GM19438 (cell line): ENCODE measurements at regions not wholly inside any gene's neighbourhood (a gene's known extent, or its start where the extent isn't known, plus 50 kb on each side); places are given as distances from the start of the nearest gene placed in this dataset.
"Not testable (repeated sequence)": the region's sequence is repeated elsewhere in the genome, so short reads cannot be mapped to it uniquely, and the experiment has no call there.

ENCODE experiments used
- ATAC-seq: cut with Tn5 transposase; IDR thresholded peaks from one replicate; pipeline ENCODE4 v1.9.1; 2021; ENCODE audit warnings: low read depth; ENCODE audit not compliant: unreplicated experiment

DNA sequence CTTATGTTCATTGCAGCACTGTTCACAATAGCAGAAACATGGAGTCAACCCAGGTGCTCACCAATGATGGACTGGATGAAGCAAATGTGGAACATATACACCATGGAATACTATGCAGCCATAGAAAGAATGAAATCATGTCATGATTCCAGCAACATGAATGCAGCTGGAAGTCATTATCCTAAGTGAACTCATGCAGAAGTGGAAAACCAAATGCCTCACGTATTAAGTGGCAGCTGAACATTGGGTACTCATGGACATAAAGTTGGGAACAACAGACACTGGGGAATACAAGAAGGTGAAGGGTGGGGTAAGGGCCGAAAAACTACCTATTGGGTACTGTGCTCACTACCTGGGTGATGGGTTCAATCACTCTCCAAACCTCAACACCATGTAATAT is 915.9 kb downstream of the UQCRFS1 start:
- no peak for ATAC-seq

DNA sequence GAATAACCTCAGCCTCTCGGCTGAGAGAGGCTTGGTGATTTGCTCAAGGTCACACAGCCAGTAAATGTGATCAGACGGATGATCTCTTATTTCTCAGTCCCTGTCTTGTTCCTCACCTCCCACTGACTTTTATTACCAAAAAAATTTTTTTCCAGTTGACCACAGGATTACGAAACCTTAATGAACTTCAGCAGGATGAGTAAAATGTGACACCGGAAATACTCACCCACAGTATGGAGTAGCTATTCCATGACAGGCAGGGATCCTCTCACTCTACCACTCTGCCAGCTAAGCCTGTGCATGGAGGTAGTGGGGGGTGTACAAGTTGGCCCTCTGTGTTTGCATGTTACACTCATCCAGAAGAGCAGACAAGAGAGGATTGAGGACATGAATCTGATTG is 916.4 kb downstream of the UQCRFS1 start:
- ATAC-seq, result no peak

DNA sequence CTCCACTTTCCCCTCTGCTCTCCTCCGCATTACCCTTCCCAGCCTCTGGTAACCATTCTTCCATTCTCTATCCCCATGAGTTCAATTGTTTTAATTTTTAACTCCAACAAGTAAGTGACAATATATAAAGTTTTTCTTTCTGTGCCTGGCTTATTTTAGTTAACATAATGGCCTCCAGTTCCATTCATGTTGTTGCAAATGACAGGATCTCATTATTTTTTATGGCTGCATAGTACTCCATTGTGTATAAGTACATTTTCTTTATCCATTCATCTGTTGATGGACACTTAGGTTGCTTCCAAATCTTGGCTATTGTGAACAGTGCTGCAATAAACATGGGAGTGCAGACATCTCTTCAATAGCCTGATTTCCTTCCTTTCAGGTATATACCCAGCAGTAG is 918.0 kb downstream of the UQCRFS1 start:
- ATAC-seq, result not testable (repeated sequence)

DNA sequence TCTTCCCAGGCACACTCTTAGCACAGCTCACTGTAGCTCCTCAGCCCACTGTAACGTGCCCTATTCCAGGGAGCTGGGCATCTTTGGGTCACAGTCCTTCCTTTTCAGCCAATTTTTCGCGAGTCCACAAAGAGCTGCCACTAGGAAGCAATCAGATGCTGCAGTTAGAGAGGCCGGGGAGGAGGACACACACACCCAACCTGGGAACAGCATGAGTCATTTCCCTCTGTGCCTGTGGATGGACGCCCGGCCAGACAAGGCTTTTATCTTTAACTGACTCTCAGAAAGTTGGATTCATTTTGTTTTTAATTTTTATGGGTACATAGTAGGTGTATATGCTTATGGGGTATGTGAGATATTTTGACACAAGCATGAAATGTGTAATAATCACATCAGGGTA is 918.6 kb downstream of the UQCRFS1 start:
- ATAC-seq, result no peak

DNA sequence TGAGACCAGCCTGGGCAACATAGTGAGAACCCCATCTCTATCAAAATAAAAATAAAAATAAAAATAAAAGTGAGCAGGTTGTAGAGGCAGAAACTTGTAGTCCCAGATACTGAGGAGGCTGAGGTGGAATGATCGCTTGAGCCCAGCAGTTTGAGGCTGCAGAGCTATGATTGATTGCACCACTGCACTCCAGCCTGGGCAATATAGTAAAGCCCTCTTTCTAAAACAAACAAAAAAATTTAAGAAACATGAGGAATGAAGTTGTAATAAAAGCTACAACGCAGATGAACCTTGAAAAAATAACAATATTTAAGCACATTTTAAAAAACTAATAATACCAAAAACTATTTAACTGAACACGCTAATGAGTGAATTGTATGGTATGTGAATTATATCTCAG is 919.3 kb downstream of the UQCRFS1 start:
- ATAC-seq, result no peak

DNA sequence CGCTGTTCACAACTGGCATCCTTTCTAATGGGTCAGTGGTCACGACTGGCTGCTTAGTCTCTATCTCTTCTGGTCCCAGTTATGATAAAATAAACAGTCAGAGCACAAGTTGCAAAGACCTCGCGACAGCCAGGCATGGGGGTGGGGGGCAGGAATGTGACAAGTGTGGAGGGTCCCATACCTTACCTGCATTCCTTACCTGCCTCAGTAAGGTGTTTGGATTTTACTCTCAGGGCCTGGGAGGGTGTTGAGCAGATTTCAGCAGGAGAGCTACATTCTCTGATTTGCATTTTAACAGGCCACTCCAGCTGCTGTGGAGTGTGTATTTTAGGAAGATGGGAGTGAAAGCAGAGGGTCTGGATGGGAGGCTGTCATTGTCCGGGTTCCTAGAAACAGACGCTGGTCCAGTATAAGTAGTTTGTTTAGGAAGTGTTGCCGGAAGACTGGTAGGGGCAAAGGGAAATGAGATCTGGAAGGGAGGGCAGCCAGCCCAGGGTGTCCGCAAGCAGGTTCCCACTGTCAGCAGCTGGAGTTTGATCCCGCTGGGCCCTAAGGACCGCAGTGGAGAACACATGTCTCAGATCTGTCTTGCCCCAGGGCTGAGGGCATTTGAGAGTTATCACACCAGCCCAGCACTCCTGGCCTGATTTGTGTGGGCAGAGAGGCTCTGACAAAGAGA is 920.0 kb downstream of the UQCRFS1 start:
- no peak for ATAC-seq

DNA sequence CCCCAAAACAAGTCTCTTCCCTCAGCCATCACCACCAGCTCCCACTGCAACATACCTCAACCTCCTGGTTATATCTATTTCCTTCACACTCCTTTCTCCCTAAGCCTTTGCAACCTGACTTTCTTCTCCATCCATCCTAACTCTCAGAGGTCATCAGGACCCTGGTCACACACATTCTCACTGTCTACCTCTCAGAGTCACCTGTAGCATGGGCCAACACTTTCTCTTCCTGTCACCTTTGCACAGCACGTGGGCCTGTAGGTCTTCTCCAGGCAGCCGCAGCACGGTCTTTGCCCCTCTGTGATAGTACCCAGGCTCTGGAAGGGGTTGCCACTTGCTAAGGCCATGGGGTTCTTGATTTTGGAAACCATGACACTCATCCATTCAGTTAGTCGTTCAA is 921.1 kb downstream of the UQCRFS1 start:
- no peak for ATAC-seq

DNA sequence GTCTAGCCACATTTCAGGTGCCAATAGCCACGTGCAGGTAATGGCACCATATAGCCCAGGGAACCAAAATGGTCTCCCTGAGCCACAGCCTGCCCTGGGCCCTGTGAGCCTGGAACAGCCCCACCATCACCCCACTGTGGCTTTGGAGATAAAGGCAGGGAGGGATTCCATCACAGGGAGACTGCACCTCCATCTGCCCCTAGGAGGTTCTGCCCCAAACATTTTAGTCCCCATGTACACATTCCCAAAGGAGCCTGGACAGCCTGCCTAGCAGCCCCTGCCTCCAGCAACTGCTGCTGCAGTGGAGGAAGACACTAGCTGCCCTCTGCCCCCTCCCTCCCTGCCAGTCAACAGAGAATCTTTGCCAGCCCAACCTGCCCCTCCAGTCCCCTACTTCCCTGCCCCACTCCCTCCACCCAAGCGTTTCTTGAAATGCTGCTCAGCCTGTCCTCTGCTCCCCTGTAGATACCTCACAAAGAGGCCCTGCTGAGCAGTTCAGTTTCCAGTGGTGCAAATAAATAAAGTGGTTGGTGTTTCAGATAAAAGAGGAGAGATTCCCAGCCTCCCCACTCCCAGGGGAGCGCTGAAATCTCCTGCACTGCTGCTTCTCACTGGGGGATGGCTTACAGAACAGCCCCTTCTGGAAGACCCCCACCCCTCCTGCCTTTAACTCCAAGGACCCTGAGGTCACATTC is 921.8 kb downstream of the UQCRFS1 start:
- no peak for ATAC-seq

DNA sequence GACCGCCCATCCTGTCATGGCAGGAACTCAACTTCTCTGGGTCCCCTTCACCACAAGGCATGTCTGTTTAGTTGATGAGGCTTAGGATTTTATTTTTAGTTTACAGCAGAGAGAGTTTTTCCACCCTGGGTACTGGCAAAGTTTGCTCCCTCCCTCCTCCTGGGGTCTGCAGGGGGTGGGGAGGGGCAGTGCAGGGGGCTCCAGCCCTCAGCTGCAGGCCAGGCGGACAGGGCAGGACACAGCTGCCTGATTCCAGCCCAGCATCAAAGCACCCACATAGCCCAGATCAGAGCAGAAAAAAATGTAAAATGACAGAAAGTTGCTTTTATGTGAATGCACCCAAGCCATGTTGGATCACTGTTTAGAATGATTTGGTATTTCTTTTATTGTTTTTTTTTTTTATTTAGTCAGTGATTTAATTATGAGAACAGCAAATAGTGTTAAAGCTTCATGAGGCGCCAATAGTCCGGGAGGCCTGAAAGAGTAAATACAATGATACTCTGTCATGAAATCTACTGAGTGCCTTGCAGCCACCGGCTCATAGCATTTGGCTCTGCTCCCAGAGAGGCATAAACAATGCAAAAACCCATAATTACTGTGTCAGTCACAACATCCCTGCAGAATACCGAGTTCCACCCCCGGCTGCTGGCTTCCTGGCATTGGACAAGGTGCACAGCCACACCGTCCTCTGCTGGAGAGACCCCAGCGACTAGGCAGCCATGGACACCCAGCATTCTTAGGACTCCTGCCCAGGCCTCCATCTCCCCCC is 923.5 kb downstream of the UQCRFS1 start:
- no peak for ATAC-seq

DNA sequence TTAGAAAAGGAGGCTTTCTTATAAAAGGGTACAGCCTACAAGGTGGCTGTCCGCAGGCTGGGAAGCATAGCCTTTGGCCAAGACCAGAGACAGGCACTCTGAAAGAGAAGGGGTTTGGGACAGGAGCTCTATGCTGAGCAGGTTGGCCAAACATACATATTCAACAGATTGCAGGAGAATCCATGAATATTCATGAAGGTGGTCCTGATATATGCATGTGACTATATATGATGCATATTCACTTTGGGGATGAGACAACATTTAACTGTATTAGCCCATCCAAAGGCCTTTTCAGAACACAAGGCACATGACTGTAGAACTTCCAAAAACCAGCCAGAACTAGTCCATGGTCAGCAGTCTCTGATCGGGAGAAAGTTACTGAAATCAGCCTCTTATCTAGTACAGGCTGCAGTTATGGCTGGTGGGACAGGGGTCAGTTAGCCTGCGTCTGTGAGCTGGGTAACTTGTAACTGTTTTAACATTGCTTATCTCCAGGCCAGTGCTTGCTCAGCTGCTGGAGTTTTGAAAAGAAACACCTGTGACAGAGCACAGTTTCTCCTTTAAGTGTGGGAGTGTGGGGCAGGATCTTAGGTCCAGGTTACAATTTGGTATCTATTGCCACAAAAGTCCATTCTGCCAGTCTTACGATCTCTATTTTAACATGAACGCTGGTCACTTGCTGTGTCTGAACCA is 924.2 kb downstream of the UQCRFS1 start:
- no peak for ATAC-seq

DNA sequence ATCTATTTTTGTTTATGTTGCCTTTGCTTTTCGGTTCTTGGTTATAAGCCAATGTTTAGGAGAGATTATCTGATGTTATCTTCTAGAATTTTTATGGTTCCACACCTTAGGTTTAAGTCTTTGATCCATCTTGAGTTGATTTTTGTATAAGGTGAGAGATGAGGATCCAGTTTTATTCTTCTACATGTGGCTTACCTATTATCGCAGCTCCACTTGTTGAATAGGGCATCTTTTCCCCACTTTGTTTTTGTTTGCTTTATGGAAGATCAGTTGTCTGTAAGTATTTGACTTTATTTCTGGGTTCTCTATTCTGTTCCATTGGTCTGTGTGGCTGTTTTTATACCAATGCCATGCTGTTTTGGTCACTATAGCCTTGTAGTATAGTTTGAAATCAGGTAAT is 927.0 kb downstream of the UQCRFS1 start:
- no peak for ATAC-seq

DNA sequence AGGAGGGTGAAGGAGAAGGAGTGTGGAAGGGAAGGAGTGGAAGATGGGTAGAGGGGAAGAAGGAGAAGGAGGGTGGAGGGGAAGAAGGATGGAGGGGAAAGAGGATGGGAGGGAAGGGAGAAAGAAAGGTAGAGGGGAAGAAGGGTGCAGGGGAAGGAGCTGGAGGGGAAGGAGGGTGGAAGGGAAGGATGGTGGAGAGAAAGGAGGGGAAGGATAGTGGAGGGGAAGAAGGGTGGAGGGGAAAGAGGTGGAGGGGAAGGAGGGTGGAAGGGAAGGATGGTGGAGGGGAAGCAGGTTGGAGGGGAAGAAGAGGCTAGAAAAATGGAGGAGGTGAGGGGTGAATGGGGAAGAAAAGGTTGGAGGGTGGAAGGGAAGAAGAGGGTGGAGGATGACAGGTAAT is 927.9 kb downstream of the UQCRFS1 start:
- no peak for ATAC-seq

DNA sequence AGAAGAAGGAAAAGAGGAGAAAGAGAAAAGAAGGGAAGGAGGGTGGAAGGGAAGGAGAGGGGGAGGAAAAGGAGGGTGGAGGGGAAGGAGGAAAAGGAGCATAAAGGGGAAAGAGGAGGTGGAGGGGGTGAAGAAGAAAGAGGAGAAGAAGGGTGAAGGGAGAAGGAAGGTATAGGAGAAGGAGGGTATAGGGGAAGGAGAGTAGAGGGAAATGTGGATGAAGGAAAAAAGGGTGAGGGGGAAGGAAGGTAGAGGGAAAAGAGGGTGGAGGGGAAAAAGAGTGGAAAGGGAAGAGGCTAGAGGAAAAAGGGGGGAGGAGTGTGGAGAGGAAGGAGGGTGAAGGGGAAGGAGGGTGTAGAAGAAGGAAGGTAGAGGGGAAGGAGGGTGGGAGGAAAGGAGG is 928.6 kb downstream of the UQCRFS1 start:
- no peak for ATAC-seq

DNA sequence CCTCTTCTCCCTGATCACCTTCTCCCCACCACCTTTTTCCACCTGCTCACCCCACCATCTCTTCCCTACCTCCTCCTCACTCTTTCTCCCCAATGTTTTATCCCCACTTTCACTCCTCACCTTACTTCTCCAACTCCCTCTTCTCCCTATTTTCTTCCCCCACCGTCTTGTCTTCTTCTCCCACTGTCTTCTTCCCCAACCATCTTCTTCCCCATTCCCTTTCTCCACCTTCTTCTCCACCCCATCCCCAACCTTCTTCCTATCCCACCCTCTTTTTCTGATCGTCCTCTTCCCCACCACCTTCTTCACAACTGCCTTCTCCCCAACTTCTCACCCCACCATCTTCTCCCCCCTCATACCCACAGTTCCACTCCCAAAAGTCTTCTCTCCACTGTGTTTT is 929.4 kb downstream of the UQCRFS1 start:
- no peak for ATAC-seq

DNA sequence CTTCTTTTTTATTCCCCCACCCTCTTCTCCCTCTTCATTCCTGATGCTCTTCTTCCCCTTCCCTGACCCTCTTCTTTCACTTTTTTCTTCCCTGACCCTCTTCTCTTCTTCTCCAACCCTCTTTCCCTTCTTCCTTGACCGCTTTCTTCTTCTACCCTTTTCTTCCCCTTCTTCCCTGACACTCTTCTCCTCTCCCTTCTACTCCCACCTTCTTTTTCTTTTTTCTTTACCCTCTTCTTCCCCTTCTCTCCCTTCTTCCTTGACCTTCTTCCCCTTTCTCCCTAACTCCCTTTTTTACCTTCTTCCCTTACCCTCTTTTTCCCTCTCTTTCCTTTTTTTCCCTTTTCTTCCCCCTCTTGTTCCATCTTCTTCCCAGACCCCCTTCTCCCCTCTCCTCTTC is 931.3 kb downstream of the UQCRFS1 start:
- ATAC-seq, result no peak

DNA sequence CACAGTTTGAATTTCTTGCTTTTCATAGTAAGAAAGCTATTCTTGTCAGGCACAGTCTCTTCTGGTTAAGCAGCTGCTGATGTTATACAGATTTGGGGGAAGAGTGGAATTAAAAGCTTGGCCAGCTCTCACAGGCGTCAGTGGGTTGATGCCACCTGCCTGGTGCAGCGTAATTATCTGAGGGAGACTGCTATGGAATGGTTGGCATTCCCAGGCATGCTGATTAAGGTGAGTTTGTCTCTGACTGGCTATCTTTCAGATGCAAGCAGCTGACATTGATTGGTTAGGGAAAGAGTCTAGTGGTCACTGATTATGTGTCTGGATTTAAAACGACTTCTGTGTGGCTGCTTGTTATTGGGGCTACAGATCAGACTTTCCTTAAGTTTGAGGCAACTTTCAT is 948.4 kb downstream of the UQCRFS1 start:
- ATAC-seq, result no peak

DNA sequence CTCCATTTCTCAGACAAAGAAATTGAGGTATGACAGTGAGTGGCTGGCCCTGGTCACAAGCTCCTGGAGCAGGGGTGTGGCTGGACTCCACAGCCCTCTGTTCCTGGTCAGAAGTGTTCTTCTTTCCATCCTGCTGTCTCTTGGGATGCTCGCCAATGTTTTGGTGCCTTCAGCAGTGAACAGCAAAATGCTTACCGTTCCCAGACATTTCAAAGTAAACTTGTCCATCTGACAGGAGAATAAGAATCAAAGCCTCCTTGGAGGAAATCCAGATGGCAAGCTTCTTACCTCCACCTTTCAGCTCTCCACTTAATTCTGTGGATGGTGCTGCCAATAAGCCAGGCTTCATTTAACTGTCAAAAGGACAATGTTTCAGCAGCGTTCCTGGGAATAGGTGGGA is 954.1 kb downstream of the UQCRFS1 start:
- ATAC-seq, result no peak

DNA sequence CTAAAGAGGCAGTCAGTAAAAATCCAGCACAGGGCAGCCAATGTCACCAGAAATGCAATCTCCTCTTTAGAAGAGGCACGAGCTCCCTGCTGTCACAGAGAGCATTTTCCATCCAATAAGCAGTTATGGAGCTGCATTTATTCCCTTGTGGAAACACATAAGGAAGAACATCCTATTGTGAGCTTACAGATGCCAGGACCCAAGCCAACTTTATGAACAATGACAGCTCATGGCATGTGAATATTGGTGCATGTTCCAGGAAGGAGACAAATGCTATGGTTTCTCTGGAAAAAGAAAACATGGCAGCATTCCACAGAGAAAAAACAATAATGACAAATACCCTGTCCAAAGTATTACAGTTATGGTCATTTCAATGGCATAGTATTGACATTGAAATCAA is 955.6 kb downstream of the UQCRFS1 start:
- ATAC-seq, result no peak

DNA sequence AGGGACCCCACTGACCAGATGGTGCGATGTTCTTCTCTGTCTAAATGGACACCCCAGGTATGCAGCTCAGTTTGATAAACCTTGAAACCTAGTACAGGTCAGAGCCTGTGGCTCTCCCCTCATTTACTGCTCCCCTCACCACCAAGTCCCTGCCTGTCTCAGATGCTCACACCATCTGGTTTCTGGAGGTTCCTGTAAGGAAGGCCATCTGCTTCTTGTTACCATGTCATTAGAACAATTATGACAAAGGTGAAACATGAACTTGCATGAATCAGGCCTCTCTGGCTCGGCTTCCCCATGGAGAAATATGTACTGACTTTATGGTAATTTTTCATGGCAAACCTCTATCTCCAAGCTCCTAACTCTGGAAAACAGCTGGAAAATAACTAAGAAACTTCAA is 965.7 kb downstream of the UQCRFS1 start:
- no peak for ATAC-seq

DNA sequence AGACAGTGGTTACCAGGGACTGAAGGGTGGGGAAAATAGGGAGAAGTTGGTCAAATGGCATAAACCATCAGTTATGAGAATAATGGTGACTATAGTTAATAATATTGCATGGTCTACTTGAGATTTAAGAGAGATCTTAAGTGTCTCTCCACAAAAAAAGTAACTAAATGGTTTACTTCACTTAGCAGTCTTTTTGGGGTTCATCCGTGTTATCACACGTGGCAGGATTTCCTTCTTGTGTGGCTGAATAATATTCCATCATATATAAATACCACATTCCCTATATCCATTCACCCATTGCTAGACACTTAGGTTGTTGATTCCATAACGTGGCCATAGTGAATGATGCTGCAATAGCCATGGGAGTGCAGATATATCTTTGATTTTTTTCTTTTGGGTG is 967.0 kb downstream of the UQCRFS1 start:
- no peak for ATAC-seq

DNA sequence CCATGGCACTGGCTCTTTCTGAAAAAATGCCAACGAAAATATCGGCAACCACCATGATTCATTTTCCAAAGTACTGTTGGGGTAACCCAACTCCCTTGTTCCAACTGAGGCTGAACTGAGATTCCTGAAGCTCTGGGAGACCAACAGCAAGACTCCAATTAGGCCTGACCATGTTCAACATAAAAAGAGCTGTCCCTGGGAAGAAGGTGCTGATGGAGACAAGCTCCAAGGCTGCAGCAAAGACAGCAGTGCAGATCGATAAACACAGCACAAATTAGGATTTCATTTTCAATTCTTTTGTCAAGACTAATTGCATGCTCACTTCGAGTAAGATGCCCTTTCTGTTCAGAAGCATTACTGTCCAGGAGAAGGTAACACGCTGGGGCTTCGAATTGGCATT is 968.0 kb downstream of the UQCRFS1 start:
- no peak for ATAC-seq
